Keratinocyte (primary cell): ENCODE measurements at regions not wholly inside any gene's neighbourhood (a gene's known extent, or its start where the extent isn't known, plus 50 kb on each side); places are given as distances from the start of the nearest gene placed in this dataset.

Experiments used
- CTCF ChIP-seq, 3 experiments: IDR thresholded peaks in 1 of 3; conservative IDR thresholded peaks in 1 of 3; optimal IDR thresholded peaks in 1 of 3; 2 replicates in 2 of 3; 3 replicates in 1 of 3; pipeline versions ENCODE3 to v1.5.1; 2011; ENCODE audit warnings: low read length in 3 of 3, mild to moderate bottlenecking in 3 of 3, moderate library complexity in 2 of 3, control low read depth in 1 of 3, inconsistent platforms in 1 of 3; ENCODE audit not compliant: insufficient read depth in 2 of 3; ENCODE audit errors: extremely low read depth in 1 of 3
- EZH2 ChIP-seq: IDR thresholded peaks from one replicate; pipeline ENCODE4 v1.6.1; 2012; ENCODE audit warnings: inconsistent platforms, mild to moderate bottlenecking, low read length, moderate library complexity

GRCh38 chr5:3220638-3221288 lies 374.9 kb upstream of the IRX1 start:
- TF ChIP-seq CTCF (optimal IDR thresholded peaks at IDR 0.05 in 1 of 3, IDR thresholded peaks at IDR 0.05 in 1 of 3, conservative IDR thresholded peaks at IDR 0.05 in 1 of 3; ENCODE audit: extremely low read depth in 1 of 3, insufficient read depth in 2 of 3, low read length in 3 of 3), result no peak
- no peak for TF ChIP-seq EZH2
